ENCODE measurements at regions not wholly inside any gene's neighbourhood (a gene's known extent, or its start where the extent isn't known, plus 50 kb on each side); places are given as distances from the start of the nearest gene placed in this dataset.

DNA sequence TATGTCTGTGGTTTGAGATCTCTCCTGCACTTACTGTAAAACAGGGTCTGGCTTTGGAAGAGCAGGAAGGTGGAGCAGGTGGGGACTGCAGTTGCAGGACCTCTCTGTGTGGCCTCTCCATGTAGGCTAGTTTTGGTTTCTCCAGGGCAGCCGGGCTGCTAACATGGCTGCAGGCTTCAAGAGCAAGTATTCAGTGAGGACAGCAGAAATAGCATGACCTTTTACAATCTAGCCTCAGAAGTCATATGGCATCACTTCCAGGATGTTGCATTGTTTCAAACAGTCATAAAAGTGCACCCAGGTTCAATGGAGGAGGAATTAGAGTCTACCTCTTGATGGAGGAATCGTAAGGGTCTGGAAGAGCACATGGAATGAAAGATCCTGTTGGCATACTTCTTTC is 728.7 kb downstream of the NTRK3 start:
- TF ChIP-seq, protein P1, sequence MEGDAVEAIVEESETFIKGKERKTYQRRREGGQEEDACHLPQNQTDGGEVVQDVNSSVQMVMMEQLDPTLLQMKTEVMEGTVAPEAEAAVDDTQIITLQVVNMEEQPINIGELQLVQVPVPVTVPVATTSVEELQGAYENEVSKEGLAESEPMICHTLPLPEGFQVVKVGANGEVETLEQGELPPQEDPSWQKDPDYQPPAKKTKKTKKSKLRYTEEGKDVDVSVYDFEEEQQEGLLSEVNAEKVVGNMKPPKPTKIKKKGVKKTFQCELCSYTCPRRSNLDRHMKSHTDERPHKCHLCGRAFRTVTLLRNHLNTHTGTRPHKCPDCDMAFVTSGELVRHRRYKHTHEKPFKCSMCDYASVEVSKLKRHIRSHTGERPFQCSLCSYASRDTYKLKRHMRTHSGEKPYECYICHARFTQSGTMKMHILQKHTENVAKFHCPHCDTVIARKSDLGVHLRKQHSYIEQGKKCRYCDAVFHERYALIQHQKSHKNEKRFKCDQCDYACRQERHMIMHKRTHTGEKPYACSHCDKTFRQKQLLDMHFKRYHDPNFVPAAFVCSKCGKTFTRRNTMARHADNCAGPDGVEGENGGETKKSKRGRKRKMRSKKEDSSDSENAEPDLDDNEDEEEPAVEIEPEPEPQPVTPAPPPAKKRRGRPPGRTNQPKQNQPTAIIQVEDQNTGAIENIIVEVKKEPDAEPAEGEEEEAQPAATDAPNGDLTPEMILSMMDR (IDR thresholded peaks at IDR 0.05; ENCODE audit: poor library complexity, severe bottlenecking) = no peak
- no peak overlapping the region for H3K4me3 ChIP-seq (ENCODE audit: severe bottlenecking)
- no peak for DNase-seq (ENCODE audit: low spot score)

DNA sequence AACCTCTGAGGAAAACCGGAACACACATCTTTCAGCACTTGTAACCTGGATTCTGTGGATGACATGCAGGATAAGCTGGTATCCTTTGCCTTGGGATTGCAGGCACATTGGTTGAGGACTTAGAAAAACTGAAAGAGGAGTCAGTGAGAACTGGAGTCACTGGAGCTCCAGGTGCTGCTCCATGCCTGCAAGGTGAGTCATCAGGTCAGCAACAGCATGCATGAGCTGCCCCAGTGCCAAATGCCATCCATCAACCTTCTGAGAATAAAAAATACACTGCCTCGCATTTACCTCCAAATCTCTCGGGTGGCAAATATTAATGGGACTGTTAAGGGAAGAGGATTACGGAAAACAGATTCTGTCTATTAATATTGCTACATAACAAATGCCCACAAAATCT is 729.1 kb downstream of the NTRK3 start:
- Histone ChIP-seq H3K4me1 (ENCODE audit: insufficient read depth, poor library complexity, severe bottlenecking) (peaks cover 26% of the 10 kb centered on the region), H3K36me3 (ENCODE audit: low read depth) (no peaks in the 10 kb centered on the region; the same call in 1 of the 2 replicates), H3K27me3 (ENCODE audit: insufficient read depth, poor library complexity, severe bottlenecking) (no peaks in the 10 kb centered on the region), H3K4me3 (ENCODE audit: severe bottlenecking) (no peak overlapping the region), H3K27ac (ENCODE audit: poor library complexity, severe bottlenecking) (peak overlapping the region; percentile 59), H3K9me3 (ENCODE audit: severe bottlenecking) (no peaks in the 10 kb centered on the region)
- ATAC-seq (ENCODE audit: low read depth) = peak; percentile 98
- DNase-seq (ENCODE audit: low spot score) = peak; percentile 94
- TF ChIP-seq, protein P1 (IDR thresholded peaks at IDR 0.05; ENCODE audit: poor library complexity, severe bottlenecking) = no peak

More for the DNA sequence above, 728.7 kb downstream of the NTRK3 start:
- peaks cover 26% of the 10 kb centered on the region for H3K4me1 ChIP-seq (ENCODE audit: insufficient read depth, poor library complexity, severe bottlenecking)
- no peaks in the 10 kb centered on the region for H3K27me3 ChIP-seq (ENCODE audit: insufficient read depth, poor library complexity, severe bottlenecking)
- peak overlapping the region; percentile 59 for H3K27ac ChIP-seq (ENCODE audit: poor library complexity, severe bottlenecking)
- no peaks in the 10 kb centered on the region for H3K9me3 ChIP-seq (ENCODE audit: severe bottlenecking)
- no peak; the same call in 1 of the 3 replicates for ATAC-seq (ENCODE audit: low read depth)
- no peaks in the 10 kb centered on the region; the same call in 1 of the 2 replicates for H3K36me3 ChIP-seq (ENCODE audit: low read depth)

DNA sequence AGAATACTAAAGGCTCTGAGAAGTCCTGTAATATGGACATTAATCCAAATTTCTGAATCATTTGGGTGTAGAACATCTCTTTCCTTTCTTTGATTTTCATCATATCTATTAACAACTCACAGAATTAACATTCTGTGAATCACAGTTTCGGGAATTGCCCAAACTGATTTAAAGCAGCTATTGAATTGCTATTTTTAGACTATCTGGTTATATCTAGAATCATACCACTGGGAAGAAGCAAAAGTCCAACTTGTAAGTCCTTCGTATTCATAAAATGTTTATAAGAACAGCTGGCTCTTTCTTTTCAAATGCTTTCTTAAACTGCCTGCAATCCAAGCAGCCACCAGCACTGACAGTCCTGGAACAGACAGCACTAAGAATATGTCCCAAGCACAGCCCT is 733.0 kb downstream of the NTRK3 start:
- TF ChIP-seq, protein P1 (IDR thresholded peaks at IDR 0.05; ENCODE audit: poor library complexity, severe bottlenecking) = no peak
- H3K4me1 ChIP-seq (ENCODE audit: insufficient read depth, poor library complexity, severe bottlenecking) = peaks cover 16% of the 10 kb centered on the region
- ATAC-seq (ENCODE audit: low read depth) (no peak), DNase-seq (ENCODE audit: low spot score) (no peak)
- no peaks in the 10 kb centered on the region for H3K9me3 ChIP-seq (ENCODE audit: severe bottlenecking)
- no peak overlapping the region for H3K4me3 ChIP-seq (ENCODE audit: severe bottlenecking)
- H3K36me3 ChIP-seq (ENCODE audit: low read depth) = no peaks in the 10 kb centered on the region; the same call in 1 of the 2 replicates
- no peaks in the 10 kb centered on the region for H3K27me3 ChIP-seq (ENCODE audit: insufficient read depth, poor library complexity, severe bottlenecking)
- no peak overlapping the region for H3K27ac ChIP-seq (ENCODE audit: poor library complexity, severe bottlenecking)

DNA sequence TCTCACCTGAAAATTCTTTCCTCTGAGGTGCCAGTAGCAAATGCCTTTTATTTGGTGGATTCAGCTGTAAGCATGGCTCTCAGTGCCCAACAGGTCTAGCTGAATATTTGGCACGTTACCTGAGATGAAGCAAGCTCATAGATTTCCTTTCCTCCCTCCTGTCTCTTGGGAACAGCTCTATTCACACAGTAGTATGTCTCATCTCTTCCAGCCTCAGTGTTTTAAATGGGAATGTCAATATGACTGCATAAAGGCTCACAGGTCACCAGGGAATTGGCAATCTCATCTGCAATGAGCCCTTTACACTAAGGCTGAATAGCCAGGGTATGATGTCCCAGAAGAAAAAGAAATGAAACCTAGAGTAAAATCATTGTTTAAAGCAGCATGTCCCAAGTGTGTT is 733.5 kb downstream of the NTRK3 start:
- TF ChIP-seq, protein P1 (IDR thresholded peaks at IDR 0.05; ENCODE audit: poor library complexity, severe bottlenecking) = no peak
- H3K4me3 ChIP-seq (ENCODE audit: severe bottlenecking) = no peak overlapping the region
- DNase-seq (ENCODE audit: low spot score) (no peak), ATAC-seq (ENCODE audit: low read depth) (no peak)
- no peaks in the 10 kb centered on the region for H3K27me3 ChIP-seq (ENCODE audit: insufficient read depth, poor library complexity, severe bottlenecking)
- H3K36me3 ChIP-seq (ENCODE audit: low read depth) = no peaks in the 10 kb centered on the region
- no peaks in the 10 kb centered on the region for H3K9me3 ChIP-seq (ENCODE audit: severe bottlenecking)
- H3K27ac ChIP-seq (ENCODE audit: poor library complexity, severe bottlenecking) = no peak overlapping the region
- H3K4me1 ChIP-seq (ENCODE audit: insufficient read depth, poor library complexity, severe bottlenecking) = peaks cover 11% of the 10 kb centered on the region

DNA sequence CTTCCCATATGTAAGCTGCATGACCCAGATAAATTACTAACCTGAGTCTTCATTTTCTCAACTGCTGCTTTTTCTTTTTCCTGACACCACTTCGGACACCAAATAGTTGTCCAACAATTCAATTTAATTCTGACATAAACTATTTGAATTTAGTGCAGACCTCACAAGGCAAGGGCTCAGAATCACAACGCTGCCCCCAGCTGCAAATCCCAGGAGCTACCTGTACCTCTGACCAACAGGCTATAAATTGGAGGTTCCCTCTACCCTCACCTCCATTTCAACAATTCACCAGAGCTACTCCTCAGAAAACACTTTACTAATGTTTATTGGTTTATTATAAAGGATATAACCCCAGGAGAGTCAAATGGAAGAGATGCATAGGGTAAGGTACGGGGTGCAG is 737.6 kb downstream of the NTRK3 start:
- Histone ChIP-seq H3K4me1 (ENCODE audit: insufficient read depth, poor library complexity, severe bottlenecking) (no peaks in the 10 kb centered on the region), H3K27me3 (ENCODE audit: insufficient read depth, poor library complexity, severe bottlenecking) (no peaks in the 10 kb centered on the region), H3K36me3 (ENCODE audit: low read depth) (no peaks in the 10 kb centered on the region), H3K9me3 (ENCODE audit: severe bottlenecking) (no peaks in the 10 kb centered on the region), H3K27ac (ENCODE audit: poor library complexity, severe bottlenecking) (no peak overlapping the region), H3K4me3 (ENCODE audit: severe bottlenecking) (no peak overlapping the region)
- TF ChIP-seq, protein P1 (IDR thresholded peaks at IDR 0.05; ENCODE audit: poor library complexity, severe bottlenecking) = no peak
- DNase-seq (ENCODE audit: low spot score) (no peak), ATAC-seq (ENCODE audit: low read depth) (no peak)

Data from RWPE2 (cell line).